SH-SY5Y (cell line): ENCODE measurements at regions not wholly inside any gene's neighbourhood (a gene's known extent, or its start where the extent isn't known, plus 50 kb on each side); places are given as distances from the start of the nearest gene placed in this dataset.

Source experiments
- GATA2 ChIP-seq: IDR thresholded peaks from 2 replicates; pipeline ENCODE4 v1.6.1; 2011; ENCODE audit warnings: mild to moderate bottlenecking, low read depth, low read length
- GATA3 ChIP-seq: IDR thresholded peaks from 2 replicates; pipeline ENCODE4 v1.6.1; 2011; ENCODE audit warnings: low read depth, mild to moderate bottlenecking, low read length, moderate library complexity

- TF ChIP-seq GATA3 (no peak), GATA2 (no peak)
Measured at GRCh38 chr6:125688138-125688537, 61.3 kb upstream of the HEY2 start.
